Epithelial cell of proximal tubule (primary cell): ENCODE measurements at regions not wholly inside any gene's neighbourhood (a gene's known extent, or its start where the extent isn't known, plus 50 kb on each side); places are given as distances from the start of the nearest gene placed in this dataset.
A peak's percentile ranks its signal among the peaks of the same experiment; 100 is the strongest.
"Not testable (repeated sequence)": the region's sequence is repeated elsewhere in the genome, so short reads cannot be mapped to it uniquely, and the experiment has no call there.

Experiments used
- DNase-seq: peaks from one replicate; pipeline ENCODE4 v3.0.0-alpha.2; 2011; ENCODE audit warnings: low read depth
- H3K4me3 ChIP-seq: 2 replicates; pipeline ENCODE4 v1.5.1; 2011; ENCODE audit warnings: low read depth, mild to moderate bottlenecking, low read length
- TF ChIP-seq, protein P1 (sequence below): conservative IDR thresholded peaks from 2 replicates; pipeline ENCODE4 v1.5.1; 2012; ENCODE audit warnings: low read depth, mild to moderate bottlenecking, low read length

GRCh38 chr12:88677464-88677863 lies 97.2 kb upstream of the KITLG start:
- TF ChIP-seq, protein P1, sequence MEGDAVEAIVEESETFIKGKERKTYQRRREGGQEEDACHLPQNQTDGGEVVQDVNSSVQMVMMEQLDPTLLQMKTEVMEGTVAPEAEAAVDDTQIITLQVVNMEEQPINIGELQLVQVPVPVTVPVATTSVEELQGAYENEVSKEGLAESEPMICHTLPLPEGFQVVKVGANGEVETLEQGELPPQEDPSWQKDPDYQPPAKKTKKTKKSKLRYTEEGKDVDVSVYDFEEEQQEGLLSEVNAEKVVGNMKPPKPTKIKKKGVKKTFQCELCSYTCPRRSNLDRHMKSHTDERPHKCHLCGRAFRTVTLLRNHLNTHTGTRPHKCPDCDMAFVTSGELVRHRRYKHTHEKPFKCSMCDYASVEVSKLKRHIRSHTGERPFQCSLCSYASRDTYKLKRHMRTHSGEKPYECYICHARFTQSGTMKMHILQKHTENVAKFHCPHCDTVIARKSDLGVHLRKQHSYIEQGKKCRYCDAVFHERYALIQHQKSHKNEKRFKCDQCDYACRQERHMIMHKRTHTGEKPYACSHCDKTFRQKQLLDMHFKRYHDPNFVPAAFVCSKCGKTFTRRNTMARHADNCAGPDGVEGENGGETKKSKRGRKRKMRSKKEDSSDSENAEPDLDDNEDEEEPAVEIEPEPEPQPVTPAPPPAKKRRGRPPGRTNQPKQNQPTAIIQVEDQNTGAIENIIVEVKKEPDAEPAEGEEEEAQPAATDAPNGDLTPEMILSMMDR = no peak
- DNase-seq = no peak

DNA sequence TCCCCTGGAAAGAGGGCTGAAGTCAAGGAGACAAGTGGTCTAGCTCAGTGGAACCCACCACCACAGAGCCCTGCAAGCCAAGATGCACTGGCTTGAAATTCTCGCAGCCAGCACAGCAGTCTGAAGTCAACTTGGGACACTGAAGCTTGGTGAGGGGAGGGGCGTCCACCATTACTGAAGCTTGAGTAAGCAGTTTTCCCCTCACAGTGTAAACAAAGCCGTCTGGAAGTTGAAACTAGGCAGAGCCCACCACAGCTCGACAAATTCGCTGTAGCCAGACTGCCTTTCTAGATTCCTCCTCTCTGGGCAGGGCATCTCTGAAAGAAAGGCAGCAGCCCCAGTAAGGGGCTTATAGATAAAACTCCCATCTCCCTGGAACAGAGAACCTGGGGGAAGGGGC lies 87.3 kb upstream of the KITLG start:
- not testable (repeated sequence) for H3K4me3 ChIP-seq, DNase-seq

More at GRCh38 chr12:88677464-88677863, 97.2 kb upstream of the KITLG start:
- no peak overlapping the region for H3K4me3 ChIP-seq

DNA sequence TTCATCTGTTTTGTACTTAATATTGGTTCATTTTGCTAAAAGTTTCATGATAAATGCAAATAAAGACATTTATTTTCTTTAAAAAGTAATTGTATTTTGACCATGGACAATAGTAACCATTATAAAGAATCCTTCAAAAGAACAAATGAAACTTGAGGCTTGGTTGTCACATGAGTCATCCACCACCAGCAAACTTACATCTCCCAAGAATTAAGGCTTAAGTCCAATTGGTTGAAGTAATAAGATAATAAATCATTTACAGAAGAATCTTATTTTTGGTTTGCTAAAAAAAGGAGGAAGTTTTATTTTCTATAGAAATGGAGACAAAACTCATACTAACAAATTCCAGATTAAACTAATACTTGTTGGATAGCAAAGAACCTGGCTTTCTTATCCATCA lies 84.8 kb upstream of the KITLG start:
- TF ChIP-seq, protein P1 = no peak
- no peak overlapping the region for H3K4me3 ChIP-seq
- DNase-seq = peak; percentile 2

- DNase-seq = no peak
- H3K4me3 ChIP-seq = no peak overlapping the region
- TF ChIP-seq, protein P1 = no peak
These were observed 82.7 kb upstream of the KITLG start for GRCh38 chr12:88662961-88663360.

GRCh38 chr12:88662093-88662492 lies 81.8 kb upstream of the KITLG start:
- H3K4me3 ChIP-seq = no peak overlapping the region
- no peak for DNase-seq
- TF ChIP-seq, protein P1 = no peak

- DNase-seq = no peak
- H3K4me3 ChIP-seq = no peak overlapping the region
These were observed 77.7 kb upstream of the KITLG start for GRCh38 chr12:88658009-88658408.

GRCh38 chr12:88650715-88651114 lies 70.4 kb upstream of the KITLG start:
- H3K4me3 ChIP-seq = no peak overlapping the region
- TF ChIP-seq, protein P1 = no peak
- peak; percentile 26 for DNase-seq

More at GRCh38 chr12:88658009-88658408, 77.7 kb upstream of the KITLG start:
- TF ChIP-seq, protein P1 = no peak

DNA sequence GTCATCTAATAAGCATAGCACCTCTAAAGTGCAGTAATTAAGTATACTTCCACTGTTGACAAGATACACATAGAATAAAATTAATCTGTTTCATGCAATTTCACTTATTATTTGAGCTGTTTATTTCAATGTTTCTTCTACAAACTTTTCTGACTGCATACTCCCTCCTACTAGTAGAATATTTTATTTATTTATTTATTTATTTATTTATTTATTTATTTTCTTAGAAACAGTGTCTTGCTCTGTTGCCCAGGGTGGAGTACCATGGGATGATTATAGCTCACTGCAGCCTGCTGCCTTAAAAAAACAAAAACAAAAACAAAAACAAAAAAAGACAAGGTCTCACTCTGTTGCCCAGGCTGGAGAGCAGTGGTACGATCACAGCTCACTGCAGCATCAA lies 68.4 kb upstream of the KITLG start:
- no peak for DNase-seq
- TF ChIP-seq, protein P1 = no peak
- H3K4me3 ChIP-seq = no peak overlapping the region
